Endothelial cell (in vitro differentiated cells): ENCODE measurements at regions not wholly inside any gene's neighbourhood (a gene's known extent, or its start where the extent isn't known, plus 50 kb on each side); places are given as distances from the start of the nearest gene placed in this dataset.

Source experiments
- DNase-seq: peaks from one replicate; pipeline ENCODE4 v3.0.0; 2021; ENCODE audit warnings: low spot score
- H3K27ac Mint-ChIP-seq: one replicate; pipeline ENCODE4 v1.8.0; 2021; ENCODE audit warnings: mixed read lengths, inconsistent platforms; ENCODE audit not compliant: unreplicated experiment
- H3K27me3 Mint-ChIP-seq: one replicate; pipeline ENCODE4 v1.8.0; 2021; ENCODE audit warnings: mild to moderate bottlenecking, moderate library complexity, mixed read lengths, inconsistent platforms; ENCODE audit not compliant: unreplicated experiment
- H3K36me3 Mint-ChIP-seq: one replicate; pipeline ENCODE4 v1.8.0; 2021; ENCODE audit warnings: mild to moderate bottlenecking, low read depth, mixed read lengths, inconsistent platforms; ENCODE audit not compliant: unreplicated experiment
- H3K4me1 Mint-ChIP-seq: one replicate; pipeline ENCODE4 v1.8.0; 2021; ENCODE audit warnings: mild to moderate bottlenecking, mixed read lengths, inconsistent platforms; ENCODE audit not compliant: unreplicated experiment
- H3K4me3 Mint-ChIP-seq: one replicate; pipeline ENCODE4 v1.8.0; 2021; ENCODE audit warnings: mild to moderate bottlenecking, mixed read lengths, inconsistent platforms; ENCODE audit not compliant: unreplicated experiment
- H3K9me3 Mint-ChIP-seq: one replicate; pipeline ENCODE4 v1.8.0; 2021; ENCODE audit warnings: mixed read lengths, inconsistent platforms; ENCODE audit not compliant: unreplicated experiment
- CTCF ChIP-seq: fragments of 200-600 bp; sonication (generic); IDR thresholded peaks from one replicate; pipeline ENCODE4 v1.5.0; 2021; ENCODE audit warnings: antibody characterized with exemption; ENCODE audit not compliant: unreplicated experiment

- Mint-ChIP-seq H3K27ac (no peak overlapping the region), H3K9me3 (no peaks in the 10 kb centered on the region), H3K36me3 (no peaks in the 10 kb centered on the region), H3K4me1 (peaks cover 3% of the 10 kb centered on the region), H3K4me3 (no peak overlapping the region), H3K27me3 (peaks cover 8% of the 10 kb centered on the region)
- DNase-seq: no peak
- TF ChIP-seq CTCF: no peak
Measured at GRCh38 chr15:70197318-70197944, 99.7 kb upstream of the TLE3 start.

- TF ChIP-seq CTCF: no peak
- Mint-ChIP-seq H3K4me1 (peaks cover 3% of the 10 kb centered on the region), H3K27me3 (peaks cover 7% of the 10 kb centered on the region), H3K9me3 (no peaks in the 10 kb centered on the region), H3K27ac (no peak overlapping the region), H3K4me3 (no peak overlapping the region), H3K36me3 (no peaks in the 10 kb centered on the region)
- DNase-seq: no peak
Measured at GRCh38 chr15:70196372-70197316, 98.9 kb upstream of the TLE3 start.

- Mint-ChIP-seq H3K36me3 (no peaks in the 10 kb centered on the region), H3K4me3 (no peak overlapping the region), H3K4me1 (peaks cover 3% of the 10 kb centered on the region), H3K27ac (no peak overlapping the region), H3K9me3 (no peaks in the 10 kb centered on the region), H3K27me3 (peaks cover 7% of the 10 kb centered on the region)
- TF ChIP-seq CTCF: no peak
- DNase-seq: no peak
Measured at GRCh38 chr15:70195587-70196305, 98.0 kb upstream of the TLE3 start.

- Mint-ChIP-seq H3K36me3 (peaks cover 2% of the 10 kb centered on the region), H3K9me3 (no peaks in the 10 kb centered on the region), H3K27me3 (peaks cover 7% of the 10 kb centered on the region), H3K4me1 (peaks cover 3% of the 10 kb centered on the region), H3K4me3 (no peak overlapping the region), H3K27ac (no peak overlapping the region)
- no peak for TF ChIP-seq CTCF
- DNase-seq: no peak
Measured at GRCh38 chr15:70195171-70195570, 97.5 kb upstream of the TLE3 start.
